ENCODE measurements at regions not wholly inside any gene's neighbourhood (a gene's known extent, or its start where the extent isn't known, plus 50 kb on each side); places are given as distances from the start of the nearest gene placed in this dataset.

GRCh38 chr2:208982831-208983230 lies 441.0 kb upstream of the MAP2 start:
- no peak overlapping the region for H3K4me3 ChIP-seq (ENCODE audit: low read depth, low read length)
- no peak for TF ChIP-seq CTCF (IDR thresholded peaks at IDR 0.05; ENCODE audit: low read depth, low read length)

- TF ChIP-seq CTCF (IDR thresholded peaks at IDR 0.05; ENCODE audit: low read depth, low read length), result no peak
- no peak overlapping the region for H3K4me3 ChIP-seq (ENCODE audit: low read depth, low read length)
Observed at GRCh38 chr2:208983486-208983885, 440.4 kb upstream of the MAP2 start.

- H3K4me3 ChIP-seq (ENCODE audit: low read depth, low read length), result no peak overlapping the region
- no peak for TF ChIP-seq CTCF (IDR thresholded peaks at IDR 0.05; ENCODE audit: low read depth, low read length)
Observed at GRCh38 chr2:208984376-208985090, 439.3 kb upstream of the MAP2 start.

GRCh38 chr2:208985644-208986043 lies 438.2 kb upstream of the MAP2 start:
- no peak for TF ChIP-seq CTCF (IDR thresholded peaks at IDR 0.05; ENCODE audit: low read depth, low read length)
- no peak overlapping the region for H3K4me3 ChIP-seq (ENCODE audit: low read depth, low read length)

- TF ChIP-seq CTCF (IDR thresholded peaks at IDR 0.05; ENCODE audit: low read depth, low read length), result no peak
Observed at GRCh38 chr2:208990716-208991115, 433.1 kb upstream of the MAP2 start.

GRCh38 chr2:208999911-209000310 lies 423.9 kb upstream of the MAP2 start:
- TF ChIP-seq CTCF (IDR thresholded peaks at IDR 0.05; ENCODE audit: low read depth, low read length), result no peak
- H3K4me3 ChIP-seq (ENCODE audit: low read depth, low read length), result no peak overlapping the region

More at GRCh38 chr2:208990716-208991115, 433.1 kb upstream of the MAP2 start:
- H3K4me3 ChIP-seq (ENCODE audit: low read depth, low read length), result no peak overlapping the region

GRCh38 chr2:209002054-209002453 lies 421.8 kb upstream of the MAP2 start:
- H3K4me3 ChIP-seq (ENCODE audit: low read depth, low read length), result no peak overlapping the region
- no peak for TF ChIP-seq CTCF (IDR thresholded peaks at IDR 0.05; ENCODE audit: low read depth, low read length)

Measured in WI38 (cell line).